HEK293 (cell line): ENCODE measurements at regions not wholly inside any gene's neighbourhood (a gene's known extent, or its start where the extent isn't known, plus 50 kb on each side); places are given as distances from the start of the nearest gene placed in this dataset.

ENCODE experiments used
- CTCF ChIA-PET: fragments of 350-600 bp; formaldehyde crosslinking; extraction: SDS; loops from one replicate; lab custom pipeline; 2021; ENCODE audit warnings: antibody characterized with exemption; lab: Yijun Ruan, JAX
- POLR2A ChIA-PET: fragments of 300-600 bp; formaldehyde crosslinking; extraction: SDS; loops from one replicate; lab custom pipeline; 2020; ENCODE audit warnings: antibody characterized with exemption, inconsistent platforms; lab: Yijun Ruan, JAX
- H3K27ac ChIP-seq: fragments of 200-500 bp; sonication (Bioruptor generic); 2 replicates; pipeline ENCODE4 v1.5.1; 2014; ENCODE audit warnings: low read depth, low read length, control low read depth, inconsistent platforms; ENCODE audit errors: extremely low read depth
- H3K36me3 ChIP-seq, 2 experiments: fragments of 200-500 bp in 1 of 2; sonication (Bioruptor generic) in 1 of 2; 1 replicate in 1 of 2; 2 replicates in 1 of 2; pipeline ENCODE4 v1.5.1; 2014 to 2017; ENCODE audit warnings: inconsistent platforms in 2 of 2, low read length in 2 of 2; ENCODE audit not compliant: control insufficient read depth in 2 of 2, insufficient read depth in 1 of 2
- H3K4me1 ChIP-seq: fragments of 200-500 bp; sonication (Bioruptor generic); 2 replicates; pipeline ENCODE4 v1.5.1; 2014; ENCODE audit warnings: mild to moderate bottlenecking, low read length, inconsistent platforms; ENCODE audit not compliant: control insufficient read depth, insufficient read depth
- H3K4me3 ChIP-seq: 2 replicates; pipeline ENCODE4 v1.5.1; 2011; ENCODE audit warnings: low read depth, mild to moderate bottlenecking, control low read depth, low read length, moderate library complexity
- H3K9me3 ChIP-seq: fragments of 200-500 bp; sonication (Bioruptor generic); 2 replicates; pipeline ENCODE4 v1.5.1; 2014; ENCODE audit warnings: low read depth, low read length, inconsistent platforms; ENCODE audit not compliant: control insufficient read depth, insufficient read depth
- HOXA7 ChIP-seq: sonication (generic); formaldehyde crosslinking; IDR thresholded peaks from 2 replicates; pipeline ENCODE4 v1.8.1; 2022; ENCODE audit warnings: missing genetic modification reagents, borderline replicate concordance
- ZIC2 ChIP-seq: fragments of 450-650 bp; formaldehyde crosslinking; IDR thresholded peaks from 2 replicates; pipeline ENCODE4 v1.5.1; 2016; ENCODE audit warnings: missing biosample characterization, missing genetic modification characterization
- ZNF140 ChIP-seq: fragments of 450-650 bp; formaldehyde crosslinking; IDR thresholded peaks from 2 replicates; pipeline ENCODE4 v1.5.1; 2016; ENCODE audit warnings: missing biosample characterization, missing genetic modification characterization
- ZNF23 ChIP-seq: fragments of 450-650 bp; formaldehyde crosslinking; IDR thresholded peaks from 2 replicates; pipeline ENCODE4 v1.5.1; 2016; ENCODE audit warnings: missing biosample characterization, missing genetic modification characterization, borderline replicate concordance
- ZNF558 ChIP-seq: fragments of 450-650 bp; formaldehyde crosslinking; IDR thresholded peaks from 2 replicates; pipeline ENCODE4 v1.5.1; 2016; ENCODE audit warnings: missing biosample characterization, missing genetic modification characterization
- ZNF623 ChIP-seq: fragments of 450-650 bp; formaldehyde crosslinking; IDR thresholded peaks from 2 replicates; pipeline ENCODE4 v1.5.1; 2016; ENCODE audit warnings: missing biosample characterization, missing genetic modification characterization
- ZNF654 ChIP-seq: fragments of 450-650 bp; formaldehyde crosslinking; IDR thresholded peaks from 2 replicates; pipeline ENCODE4 v1.5.1; 2016; ENCODE audit warnings: low read depth, missing biosample characterization, missing genetic modification characterization
- ZNF658 ChIP-seq: fragments of 450-650 bp; formaldehyde crosslinking; IDR thresholded peaks from 2 replicates; pipeline ENCODE4; 2016; ENCODE audit warnings: missing biosample characterization, missing genetic modification characterization
- ZNF830 ChIP-seq: fragments of 450-650 bp; IDR thresholded peaks from 2 replicates; pipeline ENCODE4 v1.5.0; 2018; ENCODE audit warnings: missing biosample characterization, missing genetic modification characterization, low read depth, mild to moderate bottlenecking, moderate library complexity
- ZSCAN16 ChIP-seq: fragments of 450-650 bp; formaldehyde crosslinking; IDR thresholded peaks from 2 replicates; pipeline ENCODE4 v1.5.1; 2016; ENCODE audit warnings: missing biosample characterization, missing genetic modification characterization
- TF ChIP-seq, protein P1 (sequence below): fragments of 450-650 bp; formaldehyde crosslinking; IDR thresholded peaks from 2 replicates; pipeline ENCODE4 v1.5.1; 2016; ENCODE audit warnings: missing biosample characterization, missing genetic modification characterization
- TF ChIP-seq, protein P2 (sequence below): fragments of 450-650 bp; formaldehyde crosslinking; IDR thresholded peaks from 2 replicates; pipeline ENCODE4 v1.5.1; 2016; ENCODE audit warnings: missing biosample characterization, missing genetic modification characterization
- TF ChIP-seq, protein P3 (sequence below): fragments of 450-650 bp; formaldehyde crosslinking; IDR thresholded peaks from 2 replicates; pipeline ENCODE4 v1.5.1; 2016; ENCODE audit warnings: missing biosample characterization, missing genetic modification characterization
- TF ChIP-seq, protein P4 (sequence below): fragments of 450-650 bp; formaldehyde crosslinking; IDR thresholded peaks from 2 replicates; pipeline ENCODE4 v1.5.1; 2017; ENCODE audit warnings: missing biosample characterization, missing genetic modification characterization
- TF ChIP-seq, protein P5 (sequence below): fragments of 450-650 bp; formaldehyde crosslinking; IDR thresholded peaks from 2 replicates; pipeline ENCODE4 v1.5.1; 2016; ENCODE audit warnings: missing biosample characterization, missing genetic modification characterization

DNA sequence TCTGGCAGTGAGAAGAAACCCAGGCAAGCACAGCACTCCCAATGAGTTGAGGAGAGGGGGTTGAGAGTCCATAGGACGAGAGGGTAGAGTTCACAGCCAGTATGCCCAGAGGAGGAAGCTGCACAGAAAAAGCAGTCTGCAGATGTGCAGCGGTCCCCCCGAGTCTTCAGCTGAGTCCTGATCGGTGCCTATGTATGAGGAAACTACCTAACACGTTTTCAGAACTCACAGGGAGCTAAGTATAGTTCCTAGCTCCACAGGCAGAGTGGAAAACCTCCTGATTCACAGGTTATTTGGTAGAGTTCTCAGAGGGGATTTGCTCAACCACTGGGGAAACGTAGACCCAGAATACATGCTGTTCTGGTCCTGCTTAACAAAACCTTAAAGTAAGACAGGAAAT is 271.3 kb upstream of the CNTNAP2 start:
- Histone ChIP-seq H3K27ac (no peak overlapping the region), H3K4me3 (no peak overlapping the region), H3K36me3 (no peaks in the 10 kb centered on the region), H3K9me3 (no peaks in the 10 kb centered on the region), H3K4me1 (no peaks in the 10 kb centered on the region)
- ChIA-PET POLR2A (no interaction called here), CTCF (interaction anchor here (0.7 to 1.4 kb wide), 2 partner anchors 244 to 1021 kb away, joined by 3 read pairs; no protein-coding TSS in a partner anchor)
- no peak for TF ChIP-seq HOXA7
- TF ChIP-seq ZNF23: no peak
- TF ChIP-seq ZNF140: no peak
- TF ChIP-seq ZNF558: no peak
- TF ChIP-seq, protein P1, sequence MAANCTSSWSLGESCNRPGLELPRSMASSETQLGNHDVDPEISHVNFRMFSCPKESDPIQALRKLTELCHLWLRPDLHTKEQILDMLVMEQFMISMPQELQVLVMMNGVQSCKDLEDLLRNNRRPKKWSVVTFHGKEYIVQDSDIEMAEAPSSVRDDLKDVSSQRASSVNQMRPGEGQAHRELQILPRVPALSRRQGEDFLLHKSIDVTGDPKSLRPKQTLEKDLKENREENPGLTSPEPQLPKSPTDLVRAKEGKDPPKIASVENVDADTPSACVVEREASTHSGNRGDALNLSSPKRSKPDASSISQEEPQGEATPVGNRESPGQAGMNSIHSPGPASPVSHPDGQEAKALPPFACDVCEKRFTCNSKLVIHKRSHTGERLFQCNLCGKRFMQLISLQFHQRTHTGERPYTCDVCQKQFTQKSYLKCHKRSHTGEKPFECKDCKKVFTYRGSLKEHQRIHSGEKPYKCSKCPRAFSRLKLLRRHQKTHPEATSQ (tag by site-specific recombination): no peak
- no peak for TF ChIP-seq ZIC2
- TF ChIP-seq, protein P2, sequence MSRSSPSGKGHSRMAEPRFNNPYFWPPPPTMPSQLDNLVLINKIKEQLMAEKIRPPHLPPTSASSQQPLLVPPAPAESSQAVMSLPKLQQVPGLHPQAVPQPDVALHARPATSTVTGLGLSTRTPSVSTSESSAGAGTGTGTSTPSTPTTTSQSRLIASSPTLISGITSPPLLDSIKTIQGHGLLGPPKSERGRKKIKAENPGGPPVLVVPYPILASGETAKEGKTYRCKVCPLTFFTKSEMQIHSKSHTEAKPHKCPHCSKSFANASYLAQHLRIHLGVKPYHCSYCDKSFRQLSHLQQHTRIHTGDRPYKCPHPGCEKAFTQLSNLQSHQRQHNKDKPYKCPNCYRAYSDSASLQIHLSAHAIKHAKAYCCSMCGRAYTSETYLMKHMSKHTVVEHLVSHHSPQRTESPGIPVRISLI (tag by site-specific recombination): no peak
- TF ChIP-seq, protein P3, sequence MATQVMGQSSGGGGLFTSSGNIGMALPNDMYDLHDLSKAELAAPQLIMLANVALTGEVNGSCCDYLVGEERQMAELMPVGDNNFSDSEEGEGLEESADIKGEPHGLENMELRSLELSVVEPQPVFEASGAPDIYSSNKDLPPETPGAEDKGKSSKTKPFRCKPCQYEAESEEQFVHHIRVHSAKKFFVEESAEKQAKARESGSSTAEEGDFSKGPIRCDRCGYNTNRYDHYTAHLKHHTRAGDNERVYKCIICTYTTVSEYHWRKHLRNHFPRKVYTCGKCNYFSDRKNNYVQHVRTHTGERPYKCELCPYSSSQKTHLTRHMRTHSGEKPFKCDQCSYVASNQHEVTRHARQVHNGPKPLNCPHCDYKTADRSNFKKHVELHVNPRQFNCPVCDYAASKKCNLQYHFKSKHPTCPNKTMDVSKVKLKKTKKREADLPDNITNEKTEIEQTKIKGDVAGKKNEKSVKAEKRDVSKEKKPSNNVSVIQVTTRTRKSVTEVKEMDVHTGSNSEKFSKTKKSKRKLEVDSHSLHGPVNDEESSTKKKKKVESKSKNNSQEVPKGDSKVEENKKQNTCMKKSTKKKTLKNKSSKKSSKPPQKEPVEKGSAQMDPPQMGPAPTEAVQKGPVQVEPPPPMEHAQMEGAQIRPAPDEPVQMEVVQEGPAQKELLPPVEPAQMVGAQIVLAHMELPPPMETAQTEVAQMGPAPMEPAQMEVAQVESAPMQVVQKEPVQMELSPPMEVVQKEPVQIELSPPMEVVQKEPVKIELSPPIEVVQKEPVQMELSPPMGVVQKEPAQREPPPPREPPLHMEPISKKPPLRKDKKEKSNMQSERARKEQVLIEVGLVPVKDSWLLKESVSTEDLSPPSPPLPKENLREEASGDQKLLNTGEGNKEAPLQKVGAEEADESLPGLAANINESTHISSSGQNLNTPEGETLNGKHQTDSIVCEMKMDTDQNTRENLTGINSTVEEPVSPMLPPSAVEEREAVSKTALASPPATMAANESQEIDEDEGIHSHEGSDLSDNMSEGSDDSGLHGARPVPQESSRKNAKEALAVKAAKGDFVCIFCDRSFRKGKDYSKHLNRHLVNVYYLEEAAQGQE: no peak
- TF ChIP-seq ZNF654 (tag by site-specific recombination): no peak
- no peak for TF ChIP-seq ZNF658
- no peak for TF ChIP-seq ZNF830

DNA sequence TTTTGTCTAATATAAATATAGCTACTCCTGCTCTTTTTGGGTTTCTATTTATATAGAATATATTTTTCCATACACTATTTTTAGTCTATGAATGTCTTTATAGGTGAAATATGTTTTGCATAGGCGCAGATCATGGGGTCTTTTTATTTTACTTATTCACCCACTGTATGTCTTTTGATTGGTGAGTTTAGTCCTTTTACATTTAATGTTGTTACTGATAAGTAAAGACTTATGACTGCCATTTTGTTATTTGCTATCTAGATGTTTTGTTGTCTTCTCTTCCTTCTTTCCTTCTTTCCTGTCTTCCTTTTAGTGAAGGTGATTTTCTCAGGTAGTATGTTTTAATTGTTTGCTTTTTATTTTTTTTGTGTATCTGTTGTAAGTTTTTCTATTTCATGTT is 276.8 kb upstream of the CNTNAP2 start:
- Histone ChIP-seq H3K4me3 (no peak overlapping the region), H3K9me3 (no peaks in the 10 kb centered on the region), H3K27ac (no peak overlapping the region), H3K36me3 (no peaks in the 10 kb centered on the region), H3K4me1 (no peaks in the 10 kb centered on the region)
- POLR2A ChIA-PET: no interaction called here
- CTCF ChIA-PET: no interaction called here
- TF ChIP-seq, protein P4, sequence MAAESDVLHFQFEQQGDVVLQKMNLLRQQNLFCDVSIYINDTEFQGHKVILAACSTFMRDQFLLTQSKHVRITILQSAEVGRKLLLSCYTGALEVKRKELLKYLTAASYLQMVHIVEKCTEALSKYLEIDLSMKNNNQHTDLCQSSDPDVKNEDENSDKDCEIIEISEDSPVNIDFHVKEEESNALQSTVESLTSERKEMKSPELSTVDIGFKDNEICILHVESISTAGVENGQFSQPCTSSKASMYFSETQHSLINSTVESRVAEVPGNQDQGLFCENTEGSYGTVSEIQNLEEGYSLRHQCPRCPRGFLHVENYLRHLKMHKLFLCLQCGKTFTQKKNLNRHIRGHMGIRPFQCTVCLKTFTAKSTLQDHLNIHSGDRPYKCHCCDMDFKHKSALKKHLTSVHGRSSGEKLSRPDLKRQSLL (tag by site-specific recombination): no peak
- TF ChIP-seq ZSCAN16 (tag by site-specific recombination) (no peak), ZNF623 (no peak)
- TF ChIP-seq, protein P5, sequence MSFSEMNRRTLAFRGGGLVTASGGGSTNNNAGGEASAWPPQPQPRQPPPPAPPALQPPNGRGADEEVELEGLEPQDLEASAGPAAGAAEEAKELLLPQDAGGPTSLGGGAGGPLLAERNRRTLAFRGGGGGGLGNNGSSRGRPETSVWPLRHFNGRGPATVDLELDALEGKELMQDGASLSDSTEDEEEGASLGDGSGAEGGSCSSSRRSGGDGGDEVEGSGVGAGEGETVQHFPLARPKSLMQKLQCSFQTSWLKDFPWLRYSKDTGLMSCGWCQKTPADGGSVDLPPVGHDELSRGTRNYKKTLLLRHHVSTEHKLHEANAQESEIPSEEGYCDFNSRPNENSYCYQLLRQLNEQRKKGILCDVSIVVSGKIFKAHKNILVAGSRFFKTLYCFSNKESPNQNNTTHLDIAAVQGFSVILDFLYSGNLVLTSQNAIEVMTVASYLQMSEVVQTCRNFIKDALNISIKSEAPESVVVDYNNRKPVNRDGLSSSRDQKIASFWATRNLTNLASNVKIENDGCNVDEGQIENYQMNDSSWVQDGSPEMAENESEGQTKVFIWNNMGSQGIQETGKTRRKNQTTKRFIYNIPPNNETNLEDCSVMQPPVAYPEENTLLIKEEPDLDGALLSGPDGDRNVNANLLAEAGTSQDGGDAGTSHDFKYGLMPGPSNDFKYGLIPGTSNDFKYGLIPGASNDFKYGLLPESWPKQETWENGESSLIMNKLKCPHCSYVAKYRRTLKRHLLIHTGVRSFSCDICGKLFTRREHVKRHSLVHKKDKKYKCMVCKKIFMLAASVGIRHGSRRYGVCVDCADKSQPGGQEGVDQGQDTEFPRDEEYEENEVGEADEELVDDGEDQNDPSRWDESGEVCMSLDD: no peak
